Panc1 (cell line): ENCODE measurements at regions not wholly inside any gene's neighbourhood (a gene's known extent, or its start where the extent isn't known, plus 50 kb on each side); places are given as distances from the start of the nearest gene placed in this dataset.

Experiments used
- POLR2AphosphoS5 ChIP-seq: IDR thresholded peaks from 2 replicates; pipeline ENCODE4 v1.6.1; 2012; ENCODE audit warnings: mild to moderate bottlenecking, low read depth, low read length, moderate library complexity
- SIN3A ChIP-seq: IDR thresholded peaks from 2 replicates; pipeline ENCODE4 v1.6.1; 2012; ENCODE audit warnings: low read depth, mild to moderate bottlenecking, low read length, moderate library complexity, borderline replicate concordance; ENCODE audit not compliant: insufficient read depth
- TCF7L2 ChIP-seq: IDR thresholded peaks from 2 replicates; pipeline ENCODE4 v1.6.1; 2011; ENCODE audit warnings: mild to moderate bottlenecking, low read depth, low read length, inconsistent platforms
- TF ChIP-seq, protein P1 (sequence below): fragments of 450-650 bp; IDR thresholded peaks from 2 replicates; pipeline ENCODE4 v1.5.1; 2017; ENCODE audit warnings: mild to moderate bottlenecking

DNA sequence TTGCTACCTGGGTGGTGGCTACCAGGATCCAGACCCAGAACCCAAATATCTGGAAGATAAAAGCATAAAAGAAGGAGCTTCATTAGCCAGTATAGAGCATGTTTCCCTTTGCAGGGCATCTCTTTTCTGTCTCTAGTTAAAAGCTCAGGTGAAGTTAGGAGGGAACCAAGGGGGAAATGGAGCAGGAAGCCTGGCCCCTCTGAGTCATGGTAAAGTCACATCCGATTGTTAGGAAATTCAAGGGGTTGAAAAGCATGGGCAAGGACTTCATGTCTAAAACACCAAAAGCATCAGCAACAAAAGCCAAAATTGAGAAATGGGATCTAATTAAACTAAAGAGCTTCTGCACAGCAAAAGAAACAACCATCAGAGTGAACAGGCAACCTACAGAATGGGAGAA is 126.9 kb downstream of the RPIA start:
- TF ChIP-seq, protein P1, sequence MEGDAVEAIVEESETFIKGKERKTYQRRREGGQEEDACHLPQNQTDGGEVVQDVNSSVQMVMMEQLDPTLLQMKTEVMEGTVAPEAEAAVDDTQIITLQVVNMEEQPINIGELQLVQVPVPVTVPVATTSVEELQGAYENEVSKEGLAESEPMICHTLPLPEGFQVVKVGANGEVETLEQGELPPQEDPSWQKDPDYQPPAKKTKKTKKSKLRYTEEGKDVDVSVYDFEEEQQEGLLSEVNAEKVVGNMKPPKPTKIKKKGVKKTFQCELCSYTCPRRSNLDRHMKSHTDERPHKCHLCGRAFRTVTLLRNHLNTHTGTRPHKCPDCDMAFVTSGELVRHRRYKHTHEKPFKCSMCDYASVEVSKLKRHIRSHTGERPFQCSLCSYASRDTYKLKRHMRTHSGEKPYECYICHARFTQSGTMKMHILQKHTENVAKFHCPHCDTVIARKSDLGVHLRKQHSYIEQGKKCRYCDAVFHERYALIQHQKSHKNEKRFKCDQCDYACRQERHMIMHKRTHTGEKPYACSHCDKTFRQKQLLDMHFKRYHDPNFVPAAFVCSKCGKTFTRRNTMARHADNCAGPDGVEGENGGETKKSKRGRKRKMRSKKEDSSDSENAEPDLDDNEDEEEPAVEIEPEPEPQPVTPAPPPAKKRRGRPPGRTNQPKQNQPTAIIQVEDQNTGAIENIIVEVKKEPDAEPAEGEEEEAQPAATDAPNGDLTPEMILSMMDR: no peak
- TF ChIP-seq POLR2AphosphoS5 (no peak), TCF7L2 (no peak), SIN3A (no peak)
